ENCODE measurements at regions not wholly inside any gene's neighbourhood (a gene's known extent, or its start where the extent isn't known, plus 50 kb on each side); places are given as distances from the start of the nearest gene placed in this dataset.

DNA sequence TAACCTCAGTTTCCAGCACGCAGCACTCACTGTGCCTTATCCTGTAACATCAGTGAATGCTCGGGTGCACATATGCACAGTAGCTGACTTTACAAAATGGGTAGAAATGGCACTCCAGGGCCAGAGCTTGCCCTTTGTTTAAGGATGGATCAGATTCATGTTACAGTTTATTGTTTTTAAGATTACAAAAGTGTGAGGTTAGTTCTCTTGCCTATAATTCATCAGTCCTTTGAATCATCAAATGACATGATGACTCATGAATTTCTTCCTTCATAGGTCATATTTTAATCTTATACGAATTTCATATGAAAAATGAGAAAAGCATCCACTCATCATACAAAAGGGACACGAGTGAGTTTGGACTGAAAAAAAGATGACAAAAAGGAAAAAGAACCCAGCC is 545.3 kb downstream of the GBE1 start:
- H3K4me3 Mint-ChIP-seq (ENCODE audit: unreplicated experiment) = no peak overlapping the region
- DNase-seq (ENCODE audit: low spot score) = no peak
- no peaks in the 10 kb centered on the region for H3K9me3 Mint-ChIP-seq (ENCODE audit: unreplicated experiment)
- no peaks in the 10 kb centered on the region for H3K4me1 Mint-ChIP-seq (ENCODE audit: unreplicated experiment)
- no peaks in the 10 kb centered on the region for H3K36me3 Mint-ChIP-seq (ENCODE audit: low read depth, unreplicated experiment)
- H3K27ac Mint-ChIP-seq (ENCODE audit: unreplicated experiment) = no peak overlapping the region
- no peaks in the 10 kb centered on the region for H3K27me3 Mint-ChIP-seq (ENCODE audit: unreplicated experiment)
- TF ChIP-seq, protein P1, sequence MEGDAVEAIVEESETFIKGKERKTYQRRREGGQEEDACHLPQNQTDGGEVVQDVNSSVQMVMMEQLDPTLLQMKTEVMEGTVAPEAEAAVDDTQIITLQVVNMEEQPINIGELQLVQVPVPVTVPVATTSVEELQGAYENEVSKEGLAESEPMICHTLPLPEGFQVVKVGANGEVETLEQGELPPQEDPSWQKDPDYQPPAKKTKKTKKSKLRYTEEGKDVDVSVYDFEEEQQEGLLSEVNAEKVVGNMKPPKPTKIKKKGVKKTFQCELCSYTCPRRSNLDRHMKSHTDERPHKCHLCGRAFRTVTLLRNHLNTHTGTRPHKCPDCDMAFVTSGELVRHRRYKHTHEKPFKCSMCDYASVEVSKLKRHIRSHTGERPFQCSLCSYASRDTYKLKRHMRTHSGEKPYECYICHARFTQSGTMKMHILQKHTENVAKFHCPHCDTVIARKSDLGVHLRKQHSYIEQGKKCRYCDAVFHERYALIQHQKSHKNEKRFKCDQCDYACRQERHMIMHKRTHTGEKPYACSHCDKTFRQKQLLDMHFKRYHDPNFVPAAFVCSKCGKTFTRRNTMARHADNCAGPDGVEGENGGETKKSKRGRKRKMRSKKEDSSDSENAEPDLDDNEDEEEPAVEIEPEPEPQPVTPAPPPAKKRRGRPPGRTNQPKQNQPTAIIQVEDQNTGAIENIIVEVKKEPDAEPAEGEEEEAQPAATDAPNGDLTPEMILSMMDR (IDR thresholded peaks at IDR 0.05; ENCODE audit: unreplicated experiment) = no peak

DNA sequence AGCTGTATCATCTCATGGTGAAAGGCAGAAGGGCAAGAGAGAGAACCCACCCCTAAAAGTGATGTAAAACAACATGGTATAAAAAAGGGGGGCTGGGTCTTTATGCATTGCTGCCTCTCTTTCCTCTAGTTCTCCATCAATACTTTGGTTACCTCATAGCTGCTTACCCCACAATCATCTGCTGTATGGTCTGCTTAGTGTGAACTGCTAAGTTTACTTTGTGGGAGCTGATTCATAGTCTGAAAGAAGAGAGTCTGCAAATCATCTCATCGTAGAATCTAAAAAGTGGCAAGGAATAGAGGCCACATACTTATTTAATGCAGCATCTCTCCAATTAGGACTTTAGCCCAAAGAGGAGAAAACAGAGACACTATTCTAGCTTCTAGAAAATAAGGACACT is 546.8 kb downstream of the GBE1 start:
- H3K27ac Mint-ChIP-seq (ENCODE audit: unreplicated experiment) = no peak overlapping the region
- TF ChIP-seq, protein P1 (IDR thresholded peaks at IDR 0.05; ENCODE audit: unreplicated experiment) = no peak
- no peaks in the 10 kb centered on the region for H3K27me3 Mint-ChIP-seq (ENCODE audit: unreplicated experiment)
- H3K4me3 Mint-ChIP-seq (ENCODE audit: unreplicated experiment) = no peak overlapping the region
- H3K4me1 Mint-ChIP-seq (ENCODE audit: unreplicated experiment) = no peaks in the 10 kb centered on the region
- H3K9me3 Mint-ChIP-seq (ENCODE audit: unreplicated experiment) = no peaks in the 10 kb centered on the region
- H3K36me3 Mint-ChIP-seq (ENCODE audit: low read depth, unreplicated experiment) = no peaks in the 10 kb centered on the region
- DNase-seq (ENCODE audit: low spot score) = no peak

DNA sequence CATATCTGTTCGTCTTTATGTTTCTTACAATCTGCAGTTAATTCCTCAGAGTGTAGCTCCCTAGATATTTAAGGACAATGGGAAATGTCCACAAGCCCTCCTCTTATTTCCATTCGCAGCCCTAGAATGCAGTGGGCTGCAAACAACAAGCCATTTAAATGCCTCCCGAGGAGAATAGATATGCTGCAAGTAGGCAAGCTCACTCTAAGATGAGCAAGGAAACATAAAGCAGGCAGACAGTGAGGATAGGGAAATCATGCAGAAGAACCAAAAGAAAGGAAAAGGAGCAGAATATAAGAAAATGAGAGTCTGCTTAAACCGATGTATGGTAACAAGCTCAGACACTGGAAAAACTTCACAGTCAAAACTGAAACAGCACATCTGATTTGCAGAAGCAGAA is 561.9 kb downstream of the GBE1 start:
- no peaks in the 10 kb centered on the region for H3K9me3 Mint-ChIP-seq (ENCODE audit: unreplicated experiment)
- H3K36me3 Mint-ChIP-seq (ENCODE audit: low read depth, unreplicated experiment) = no peaks in the 10 kb centered on the region
- TF ChIP-seq, protein P1 (IDR thresholded peaks at IDR 0.05; ENCODE audit: unreplicated experiment) = no peak
- H3K27me3 Mint-ChIP-seq (ENCODE audit: unreplicated experiment) = no peaks in the 10 kb centered on the region
- no peaks in the 10 kb centered on the region for H3K4me1 Mint-ChIP-seq (ENCODE audit: unreplicated experiment)
- peak overlapping the region; percentile 76 for H3K27ac Mint-ChIP-seq (ENCODE audit: unreplicated experiment)
- no peak for DNase-seq (ENCODE audit: low spot score)
- no peak overlapping the region for H3K4me3 Mint-ChIP-seq (ENCODE audit: unreplicated experiment)

DNA sequence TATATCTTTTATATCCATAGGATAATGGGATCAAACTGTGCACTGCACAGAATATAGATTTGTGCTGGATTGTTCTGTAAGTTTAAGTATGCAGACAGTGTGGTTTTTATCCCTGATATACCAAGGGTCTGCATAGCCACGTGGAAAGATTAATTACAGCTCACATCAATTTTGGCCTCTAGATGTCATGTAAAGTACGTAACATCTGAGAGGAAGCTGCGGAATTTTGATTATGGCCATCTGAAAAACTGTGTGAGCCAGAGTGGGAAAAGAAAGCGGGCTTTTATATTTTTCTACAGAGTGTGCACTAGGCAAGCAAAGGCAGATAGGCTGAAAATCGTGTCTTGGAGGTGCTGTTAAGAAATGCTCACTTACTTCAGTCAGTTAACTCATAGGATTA is 562.7 kb downstream of the GBE1 start:
- H3K27ac Mint-ChIP-seq (ENCODE audit: unreplicated experiment) = no peak overlapping the region
- H3K36me3 Mint-ChIP-seq (ENCODE audit: low read depth, unreplicated experiment) = no peaks in the 10 kb centered on the region
- no peaks in the 10 kb centered on the region for H3K4me1 Mint-ChIP-seq (ENCODE audit: unreplicated experiment)
- no peak overlapping the region for H3K4me3 Mint-ChIP-seq (ENCODE audit: unreplicated experiment)
- no peaks in the 10 kb centered on the region for H3K27me3 Mint-ChIP-seq (ENCODE audit: unreplicated experiment)
- H3K9me3 Mint-ChIP-seq (ENCODE audit: unreplicated experiment) = no peaks in the 10 kb centered on the region
- DNase-seq (ENCODE audit: low spot score) = no peak
- TF ChIP-seq, protein P1 (IDR thresholded peaks at IDR 0.05; ENCODE audit: unreplicated experiment) = no peak

DNA sequence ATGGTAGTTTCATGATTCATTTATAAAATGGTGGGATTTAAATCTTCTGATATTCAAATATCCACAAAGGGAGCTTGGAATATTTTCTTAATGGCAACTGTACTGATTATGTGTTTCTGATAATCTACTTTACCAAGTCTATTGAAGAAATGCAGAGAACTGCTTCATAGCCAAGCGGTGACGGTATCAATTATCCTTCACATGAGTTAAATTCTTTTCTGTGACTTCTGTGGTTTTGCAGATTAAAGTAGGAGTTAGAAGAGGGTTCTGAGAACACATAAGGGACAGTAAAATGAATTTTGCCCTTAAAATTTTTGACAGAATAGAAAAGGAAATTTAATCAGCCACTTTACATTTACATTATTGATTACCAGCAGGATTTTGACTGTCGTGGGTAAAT is 563.2 kb downstream of the GBE1 start:
- Mint-ChIP-seq H3K9me3 (ENCODE audit: unreplicated experiment) (no peaks in the 10 kb centered on the region), H3K4me1 (ENCODE audit: unreplicated experiment) (no peaks in the 10 kb centered on the region), H3K4me3 (ENCODE audit: unreplicated experiment) (no peak overlapping the region), H3K36me3 (ENCODE audit: low read depth, unreplicated experiment) (no peaks in the 10 kb centered on the region), H3K27ac (ENCODE audit: unreplicated experiment) (no peak overlapping the region), H3K27me3 (ENCODE audit: unreplicated experiment) (no peaks in the 10 kb centered on the region)
- TF ChIP-seq, protein P1 (IDR thresholded peaks at IDR 0.05; ENCODE audit: unreplicated experiment) = no peak
- DNase-seq (ENCODE audit: low spot score) = no peak

All from endothelial cell (in vitro differentiated cells).